ENCODE measurements at regions not wholly inside any gene's neighbourhood (a gene's known extent, or its start where the extent isn't known, plus 50 kb on each side); places are given as distances from the start of the nearest gene placed in this dataset.

GRCh38 chr20:50302341-50303057 is 111.9 kb downstream of the CEBPB start:
- no peak overlapping the region for H3K4me3 ChIP-seq (replicated peaks in 1 of 2; ENCODE audit: low read depth in 2 of 2, low read length in 2 of 2)
- TF ChIP-seq CTCF (IDR thresholded peaks at IDR 0.05; ENCODE audit: low read depth, low read length), result no peak
- peak; percentile 55 to 66 for DNase-seq (ENCODE audit: low read depth in 2 of 2)

GRCh38 chr20:50303573-50304500 is 113.2 kb downstream of the CEBPB start:
- TF ChIP-seq CTCF (IDR thresholded peaks at IDR 0.05; ENCODE audit: low read depth, low read length), result no peak
- peak; percentile 85 to 98 for DNase-seq (ENCODE audit: low read depth in 2 of 2)
- no peak overlapping the region for H3K4me3 ChIP-seq (replicated peaks in 1 of 2; ENCODE audit: low read depth in 2 of 2, low read length in 2 of 2)

GRCh38 chr20:50304501-50304856 is 113.8 kb downstream of the CEBPB start:
- H3K4me3 ChIP-seq (replicated peaks in 1 of 2; ENCODE audit: low read depth in 2 of 2, low read length in 2 of 2), result no peak overlapping the region
- no peak for TF ChIP-seq CTCF (IDR thresholded peaks at IDR 0.05; ENCODE audit: low read depth, low read length)
- DNase-seq (ENCODE audit: low read depth in 2 of 2), result peak; percentile 78 to 94

GRCh38 chr20:50304923-50305635 is 114.4 kb downstream of the CEBPB start:
- no peak for TF ChIP-seq CTCF (IDR thresholded peaks at IDR 0.05; ENCODE audit: low read depth, low read length)
- H3K4me3 ChIP-seq (replicated peaks in 1 of 2; ENCODE audit: low read depth in 2 of 2, low read length in 2 of 2), result no peak overlapping the region
- DNase-seq (ENCODE audit: low read depth in 2 of 2), result peak; percentile 97 to 98

DNA sequence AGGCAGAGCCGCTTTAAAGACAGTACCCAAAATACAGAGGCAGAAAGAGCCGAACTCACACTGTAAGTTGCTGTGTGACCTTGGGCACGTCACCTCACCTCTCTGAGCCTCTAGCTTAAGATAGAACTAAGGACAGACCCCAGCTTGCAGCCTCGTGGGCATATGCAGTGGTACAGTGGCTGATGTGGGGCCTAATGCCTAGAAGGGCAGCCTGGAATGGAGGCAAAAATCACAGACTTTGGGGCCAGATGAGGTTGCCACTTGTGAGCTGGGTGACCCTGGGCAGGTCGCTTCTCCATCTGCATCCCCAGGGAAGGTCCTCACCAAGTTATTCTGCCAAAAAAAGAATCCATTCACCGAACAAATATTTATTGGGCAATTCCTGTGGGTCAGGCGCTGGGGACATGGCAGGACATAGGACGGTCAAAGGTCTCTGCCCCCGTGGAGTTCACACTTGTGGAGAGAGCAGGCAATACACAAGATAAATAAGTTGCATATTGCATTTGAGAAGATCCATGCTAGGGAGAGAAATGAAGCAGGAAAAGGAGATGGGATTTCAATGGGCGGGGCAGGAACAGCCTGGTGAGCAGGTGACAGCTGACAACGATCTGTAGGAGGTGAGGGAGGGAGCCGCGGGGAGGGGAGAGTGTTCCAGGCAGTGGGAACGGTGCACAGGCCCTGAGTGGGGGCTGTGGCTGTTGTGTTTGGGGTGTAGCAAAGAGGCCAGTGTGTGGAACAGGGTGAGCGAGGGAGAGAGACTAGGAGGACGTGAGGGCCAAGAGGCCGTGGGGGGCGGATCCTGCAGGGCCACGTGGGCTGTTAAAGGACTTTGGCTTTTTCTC is 115.2 kb downstream of the CEBPB start:
- TF ChIP-seq CTCF (IDR thresholded peaks at IDR 0.05; ENCODE audit: low read depth, low read length), result no peak
- peak; percentile 56 to 73 for DNase-seq (ENCODE audit: low read depth in 2 of 2)

More for the DNA sequence above, 115.2 kb downstream of the CEBPB start:
- H3K4me3 ChIP-seq (replicated peaks in 1 of 2; ENCODE audit: low read depth in 2 of 2, low read length in 2 of 2), result no peak overlapping the region

Measured in cardiac fibroblast (primary cell).